NCI-H187 treated with DMSO at 0.1 percent for 48 hours (cell line): ENCODE measurements at regions not wholly inside any gene's neighbourhood (a gene's known extent, or its start where the extent isn't known, plus 50 kb on each side); places are given as distances from the start of the nearest gene placed in this dataset.

Experiments used
- DNase-seq: peaks from one replicate; lab custom pipeline; 2025; lab: John Stamatoyannopoulos, UW

DNA sequence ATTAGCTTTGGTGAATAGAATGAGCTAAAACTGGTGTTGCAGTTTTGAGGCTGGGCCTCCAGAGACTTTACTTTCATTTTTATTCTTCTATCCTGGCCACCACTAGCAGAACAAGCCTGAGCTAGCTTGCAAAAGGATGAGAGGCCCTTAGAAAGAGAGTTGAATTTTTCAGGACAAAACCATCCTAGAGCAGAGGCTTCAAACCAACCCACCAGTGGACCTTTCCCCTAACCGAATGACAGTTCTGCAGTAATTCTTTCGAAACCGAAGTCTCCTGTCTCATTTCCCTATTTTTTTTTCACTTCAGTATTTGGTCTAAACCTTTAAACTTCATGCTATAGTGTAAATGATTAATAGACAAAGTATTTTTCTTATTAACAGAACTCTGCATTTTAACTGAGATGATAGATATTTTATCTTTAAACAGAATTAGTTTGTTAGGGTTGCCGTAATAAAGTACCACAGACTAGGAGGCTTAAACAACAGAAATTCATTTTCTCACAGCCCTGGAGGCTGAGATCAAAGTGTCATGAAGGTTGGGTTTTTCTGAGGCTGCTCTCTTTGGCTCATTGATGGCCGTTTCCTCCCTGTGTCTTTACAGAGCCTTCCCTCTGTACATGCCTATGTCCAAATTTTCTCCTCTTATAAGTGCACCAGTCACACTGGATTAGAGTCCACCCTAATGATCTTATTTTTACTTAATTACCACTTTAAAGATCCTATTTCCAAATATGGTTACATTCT is 80.6 kb upstream of the PAK5 start:
- no peak for DNase-seq

DNA sequence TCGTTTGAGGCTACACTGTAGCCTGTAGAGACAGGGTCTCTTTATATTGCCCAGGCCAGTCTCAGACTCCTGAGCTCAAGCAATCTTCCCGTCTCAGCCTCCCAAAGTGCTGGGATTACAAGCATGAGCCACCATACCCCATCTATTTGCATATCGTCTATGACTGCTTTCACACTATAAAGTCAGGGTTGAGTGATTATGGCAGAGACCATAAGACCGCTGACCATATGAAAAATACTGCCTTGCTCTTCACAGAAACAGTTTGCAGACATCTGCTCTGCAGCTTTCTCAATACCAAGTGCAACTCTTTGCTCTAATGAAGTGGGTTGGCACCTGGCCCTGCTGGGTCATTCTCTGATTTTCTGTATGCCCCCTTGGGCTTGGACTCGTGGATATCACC is 79.5 kb upstream of the PAK5 start:
- DNase-seq = no peak

DNA sequence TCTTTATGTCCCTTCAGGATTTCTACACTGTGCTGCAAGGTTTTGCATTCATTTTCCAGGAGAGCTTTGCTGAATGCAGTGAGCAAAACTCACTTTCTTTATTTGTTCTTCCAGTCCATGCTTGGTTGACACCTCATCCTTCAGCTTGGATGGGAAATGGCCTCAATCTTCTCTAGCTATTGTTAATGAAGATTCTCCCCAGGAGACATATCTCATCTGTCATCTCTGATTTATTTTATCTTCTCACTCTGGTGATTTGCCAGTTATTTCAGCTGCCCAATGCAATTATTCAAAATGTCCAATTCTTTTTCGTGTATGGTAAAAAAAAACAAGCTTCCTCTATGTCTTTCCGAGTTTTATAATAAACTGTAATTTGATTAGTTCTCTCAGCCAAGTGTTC is 77.9 kb upstream of the PAK5 start:
- no peak for DNase-seq

DNA sequence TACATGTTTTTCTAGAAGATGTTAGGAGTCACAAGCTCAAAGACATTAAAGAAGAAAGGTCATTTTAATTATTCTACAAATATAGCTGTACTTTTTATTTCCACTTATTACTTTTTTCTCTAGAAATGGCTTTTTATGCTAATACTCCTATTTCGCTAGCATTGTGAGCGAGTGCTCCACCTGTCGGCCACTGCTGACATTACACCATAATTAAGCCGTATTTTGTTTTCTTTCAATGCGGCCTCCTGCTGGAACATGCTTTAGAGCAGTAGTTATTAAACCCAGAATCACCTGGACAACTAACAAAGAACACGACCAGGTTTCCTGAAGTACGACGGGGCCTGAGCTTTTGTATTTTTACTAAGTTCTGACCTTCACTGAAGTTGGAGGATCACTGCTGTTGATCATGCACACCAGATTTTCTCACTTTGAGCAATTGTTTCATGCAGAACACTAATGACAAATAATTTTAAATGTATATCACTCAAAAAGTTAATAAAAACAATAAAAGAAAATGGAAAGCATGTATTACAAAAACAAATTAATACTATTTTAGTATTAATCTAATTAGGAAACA is 74.1 kb upstream of the PAK5 start:
- DNase-seq = no peak

DNA sequence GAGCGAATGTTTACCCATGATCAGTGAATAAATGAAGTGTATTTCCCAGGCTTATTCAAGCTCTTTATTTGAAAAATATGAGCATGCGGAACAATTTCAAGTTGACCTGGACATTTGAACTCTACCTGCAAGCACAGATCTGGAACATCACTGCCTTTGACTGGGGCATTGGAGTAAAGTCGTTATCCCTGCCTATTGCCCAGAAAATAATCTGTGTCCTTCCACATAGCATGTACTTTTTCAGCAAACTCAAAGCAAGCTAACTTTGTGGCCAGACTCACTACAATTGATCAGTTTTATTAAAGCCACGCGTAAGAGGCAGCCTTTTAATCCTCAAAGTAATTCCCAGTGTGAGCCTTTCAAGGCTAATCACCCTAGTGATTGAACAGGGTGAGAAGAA is 73.4 kb upstream of the PAK5 start:
- no peak for DNase-seq

DNA sequence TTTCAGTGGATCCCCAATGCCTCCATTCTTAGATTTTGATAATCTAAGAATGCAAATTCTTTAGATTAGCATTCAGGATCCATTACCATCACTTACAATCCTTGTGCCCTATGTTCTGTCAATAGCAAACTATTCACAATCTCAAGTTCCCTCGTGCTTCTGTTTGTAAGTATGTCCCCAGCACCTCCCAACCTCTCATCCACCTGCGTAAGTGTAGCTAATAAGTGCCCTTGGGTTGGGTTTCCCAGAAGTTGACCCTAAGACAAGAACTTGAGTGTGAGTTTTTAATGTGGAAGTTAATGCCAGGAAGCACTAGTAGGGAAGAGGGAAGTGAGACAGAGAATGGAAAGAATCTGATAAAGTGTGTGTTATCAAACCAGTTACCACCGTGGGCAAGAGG is 72.6 kb upstream of the PAK5 start:
- no peak for DNase-seq

DNA sequence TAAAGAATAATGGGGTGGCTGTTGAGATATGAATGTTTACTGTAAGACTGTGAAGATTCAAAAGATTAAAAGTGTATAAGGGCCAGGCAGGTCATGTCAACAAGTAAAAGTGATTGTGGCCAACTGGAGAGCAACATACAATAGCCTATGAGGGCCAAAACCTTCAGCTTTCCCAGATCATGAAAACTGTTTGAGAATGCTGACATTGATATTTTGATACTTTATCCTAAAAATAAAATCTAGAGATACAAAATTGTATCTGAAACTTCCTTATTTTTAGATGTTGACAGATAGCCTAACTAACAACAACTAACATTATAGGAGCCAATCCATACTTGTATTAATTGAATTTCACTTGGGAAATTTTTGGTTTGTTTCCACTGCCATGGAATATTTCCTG is 70.3 kb upstream of the PAK5 start:
- no peak for DNase-seq

DNA sequence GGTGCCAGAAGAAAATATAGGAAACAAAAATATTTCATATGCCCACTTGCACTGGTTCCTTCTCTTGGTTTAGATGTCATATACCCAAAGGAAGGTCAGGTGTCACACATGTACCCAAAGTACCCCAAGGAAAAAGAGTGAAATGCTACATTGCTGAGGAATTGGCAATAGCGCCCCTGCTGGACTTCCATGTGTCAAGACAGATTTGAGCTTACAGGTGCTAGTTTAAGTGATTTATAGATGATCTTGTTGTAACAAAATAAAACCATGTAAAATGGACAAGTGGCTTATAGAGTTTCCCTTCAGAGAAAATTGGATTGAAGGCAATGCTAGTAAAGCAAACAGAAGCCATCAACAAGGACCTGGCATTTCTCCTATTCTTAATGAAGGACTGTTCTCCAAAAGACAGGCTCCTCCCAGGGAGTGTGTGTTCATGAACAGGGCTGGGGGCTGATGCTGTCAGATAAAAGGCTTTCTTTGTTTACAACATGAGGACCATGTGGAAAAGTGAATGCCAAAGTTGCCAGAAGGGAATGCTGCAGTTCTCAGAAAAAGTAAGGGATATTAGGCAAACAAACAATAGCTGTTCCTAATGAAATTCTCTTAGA is 64.3 kb upstream of the PAK5 start:
- DNase-seq = no peak

DNA sequence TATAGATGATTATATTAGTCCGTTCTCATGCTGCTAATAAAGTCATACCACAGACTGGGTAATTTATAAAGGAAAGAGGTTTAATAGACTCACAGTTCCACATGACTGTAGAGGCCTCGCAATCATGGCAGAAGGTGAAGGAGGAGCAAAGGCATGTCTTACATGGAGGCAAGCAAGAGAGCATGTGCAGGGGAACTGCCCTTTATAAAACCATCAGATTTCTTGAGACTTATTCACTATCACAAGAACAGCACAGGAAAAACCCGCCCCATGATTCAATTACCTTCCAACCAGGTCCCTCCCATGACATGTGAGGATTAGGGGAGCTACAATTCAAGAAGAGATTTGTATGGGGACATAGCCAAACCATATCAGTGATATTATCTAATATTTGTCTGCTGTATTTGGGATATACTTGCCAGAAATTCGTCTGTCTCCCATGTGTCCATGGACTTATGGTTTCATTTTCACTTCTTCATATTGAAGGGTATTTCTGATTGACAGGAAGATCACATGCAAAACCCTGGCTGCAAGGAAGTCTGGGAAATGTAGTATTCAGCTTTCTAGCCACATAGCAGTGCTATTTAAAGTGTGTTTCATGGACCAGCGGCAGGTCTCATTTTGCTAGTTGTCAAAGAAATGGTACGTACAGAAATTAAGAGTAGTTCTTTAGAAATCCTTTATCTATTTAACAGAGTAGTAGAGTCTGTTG is 50.5 kb upstream of the PAK5 start:
- DNase-seq = no peak
